ENCODE measurements at regions not wholly inside any gene's neighbourhood (a gene's known extent, or its start where the extent isn't known, plus 50 kb on each side); places are given as distances from the start of the nearest gene placed in this dataset.

DNA sequence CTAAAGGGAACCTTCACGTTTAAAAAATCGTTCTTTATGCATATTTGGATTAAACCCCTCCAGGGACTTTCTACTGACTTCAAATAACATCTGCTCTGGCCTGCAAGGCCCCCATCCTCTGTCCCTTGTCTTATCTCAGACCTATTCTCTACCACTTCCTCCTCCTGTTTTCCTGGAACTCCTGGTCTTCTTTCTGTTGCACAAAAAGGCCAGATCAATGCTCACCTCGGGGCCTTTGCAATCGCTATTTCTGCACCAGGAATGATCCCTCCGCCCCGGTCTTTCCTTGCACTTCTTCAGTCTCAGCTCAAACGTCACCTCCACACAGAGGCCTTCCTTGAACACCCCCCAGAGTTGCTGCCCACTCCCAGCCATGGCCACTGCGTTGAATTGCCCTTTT, 57.6 kb upstream of the BEGAIN start:
- Mint-ChIP-seq H3K4me1 (peaks cover 9% of the 10 kb centered on the region in 2 experiments), H3K9me3 (peaks cover 3 to 10% of the 10 kb centered on the region in 2 experiments; a peak in 4 of 5 replicates), H3K4me3 (no peak overlapping the region), H3K27ac (no peak overlapping the region), H3K36me3 (ENCODE audit: insufficient read depth in 1 of 3, low read depth in 3 of 3) (no peaks in the 10 kb centered on the region), H3K27me3 (ENCODE audit: low read depth) (peaks cover 15% of the 10 kb centered on the region)
- Histone ChIP-seq H3K4me1 (ENCODE audit: insufficient read depth, low read length) (no peaks in the 10 kb centered on the region; the same call in 1 of the 2 replicates), H3K23me2 (ENCODE audit: insufficient read length, low read depth, low read length, poor library complexity, severe bottlenecking) (no peaks in the 10 kb centered on the region), H3K23ac (ENCODE audit: insufficient read length, low read depth, low read length) (no peak overlapping the region), H2BK12ac (ENCODE audit: insufficient read length, low read depth, low read length) (no peak overlapping the region), H3K9me3 (ENCODE audit: control insufficient read depth, low read depth, low read length) (no peaks in the 10 kb centered on the region), H4K20me1 (ENCODE audit: control insufficient read depth, insufficient read depth, insufficient read length) (peaks cover 3% of the 10 kb centered on the region), H3K9ac (ENCODE audit: extremely low read depth, insufficient read length, low read length) (no peak overlapping the region), H3K14ac (ENCODE audit: insufficient read depth, low read length) (no peak overlapping the region), H3K79me2 (ENCODE audit: insufficient read depth, low read length) (no peaks in the 10 kb centered on the region), H3K4ac (ENCODE audit: low read depth, low read length) (no peak overlapping the region), H4K91ac (ENCODE audit: insufficient read length, low read depth, low read length) (no peak overlapping the region), H3K18ac (ENCODE audit: insufficient read length, low read depth, low read length) (no peak overlapping the region), H2BK5ac (ENCODE audit: insufficient read length, low read length) (no peak overlapping the region), H2BK15ac (ENCODE audit: low read depth, low read length) (no peak overlapping the region), H4K5ac (ENCODE audit: insufficient read length, low read depth, low read length) (no peak overlapping the region), H3T11ph (ENCODE audit: low read length) (no peak overlapping the region), H2BK120ac (ENCODE audit: low read depth, low read length, poor library complexity, severe bottlenecking) (no peak overlapping the region), H3K27ac (ENCODE audit: insufficient read length, low read depth, low read length) (no peak overlapping the region), H3K56ac (ENCODE audit: insufficient read length, low read depth, low read length) (no peak overlapping the region), H2BK20ac (ENCODE audit: low read depth, low read length, poor library complexity, severe bottlenecking) (no peak overlapping the region), H3K4me2 (ENCODE audit: insufficient read depth, insufficient read length, low read length) (no peak overlapping the region), H4K8ac (replicated peaks; ENCODE audit: insufficient read length, low read depth, low read length) (no peak overlapping the region), H2AK5ac (ENCODE audit: insufficient read length, low read length) (no peak overlapping the region), H3K79me1 (ENCODE audit: insufficient read depth, low read depth, low read length, poor library complexity, severe bottlenecking) (no peaks in the 10 kb centered on the region), H2AFZ (ENCODE audit: low read length) (no peak overlapping the region), H3K27me3 (ENCODE audit: insufficient read depth, low read length) (no peaks in the 10 kb centered on the region; the same call in 1 of the 2 replicates)
- DNase-seq: no peak
- TF ChIP-seq, protein P1, sequence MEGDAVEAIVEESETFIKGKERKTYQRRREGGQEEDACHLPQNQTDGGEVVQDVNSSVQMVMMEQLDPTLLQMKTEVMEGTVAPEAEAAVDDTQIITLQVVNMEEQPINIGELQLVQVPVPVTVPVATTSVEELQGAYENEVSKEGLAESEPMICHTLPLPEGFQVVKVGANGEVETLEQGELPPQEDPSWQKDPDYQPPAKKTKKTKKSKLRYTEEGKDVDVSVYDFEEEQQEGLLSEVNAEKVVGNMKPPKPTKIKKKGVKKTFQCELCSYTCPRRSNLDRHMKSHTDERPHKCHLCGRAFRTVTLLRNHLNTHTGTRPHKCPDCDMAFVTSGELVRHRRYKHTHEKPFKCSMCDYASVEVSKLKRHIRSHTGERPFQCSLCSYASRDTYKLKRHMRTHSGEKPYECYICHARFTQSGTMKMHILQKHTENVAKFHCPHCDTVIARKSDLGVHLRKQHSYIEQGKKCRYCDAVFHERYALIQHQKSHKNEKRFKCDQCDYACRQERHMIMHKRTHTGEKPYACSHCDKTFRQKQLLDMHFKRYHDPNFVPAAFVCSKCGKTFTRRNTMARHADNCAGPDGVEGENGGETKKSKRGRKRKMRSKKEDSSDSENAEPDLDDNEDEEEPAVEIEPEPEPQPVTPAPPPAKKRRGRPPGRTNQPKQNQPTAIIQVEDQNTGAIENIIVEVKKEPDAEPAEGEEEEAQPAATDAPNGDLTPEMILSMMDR (conservative IDR thresholded peaks at IDR 0.05): no peak
- WGBS (ENCODE audit: extremely low coverage, insufficient read length, low lambda C conversion rate): no CpG with 5 or more reads among the region's 8 CpGs

Measured in H9 (cell line).